Activated CD8-positive, alpha-beta memory T cell treated with anti-CD3 and anti-CD28 coated beads for 1 hour (primary cell): ENCODE measurements at regions not wholly inside any gene's neighbourhood (a gene's known extent, or its start where the extent isn't known, plus 50 kb on each side); places are given as distances from the start of the nearest gene placed in this dataset.
"Not testable (repeated sequence)": the region's sequence is repeated elsewhere in the genome, so short reads cannot be mapped to it uniquely, and the experiment has no call there.

Source experiments
- DNase-seq, 2 donors: peaks; one replicate each; pipeline ENCODE4 v3.0.0-alpha.2; 2020; ENCODE audit warnings: low read depth in 1 of 2; ENCODE audit errors: extremely low read depth in 1 of 2

- DNase-seq: no peak
Measured at GRCh38 chr1:209080170-209080781, 503.2 kb upstream of the CAMK1G start.

GRCh38 chr1:209086486-209087192, 496.9 kb upstream of the CAMK1G start:
- DNase-seq: no peak

GRCh38 chr1:209094384-209094783, 489.1 kb upstream of the CAMK1G start:
- DNase-seq: no peak

GRCh38 chr1:209095627-209096595, 487.6 kb upstream of the CAMK1G start:
- no peak for DNase-seq

- no peak for DNase-seq
Measured at GRCh38 chr1:209100460-209100859, 483.1 kb upstream of the CAMK1G start.

GRCh38 chr1:209101106-209101505, 482.4 kb upstream of the CAMK1G start:
- no peak for DNase-seq

- DNase-seq: no peak
Measured at GRCh38 chr1:209102120-209102519, 481.4 kb upstream of the CAMK1G start.

GRCh38 chr1:209102531-209102930, 481.0 kb upstream of the CAMK1G start:
- no peak for DNase-seq

GRCh38 chr1:209103092-209103491, 480.4 kb upstream of the CAMK1G start:
- no peak for DNase-seq

GRCh38 chr1:209104646-209105045, 478.9 kb upstream of the CAMK1G start:
- DNase-seq: no peak

GRCh38 chr1:209105701-209106100, 477.8 kb upstream of the CAMK1G start:
- no peak for DNase-seq

GRCh38 chr1:209106237-209106741, 477.2 kb upstream of the CAMK1G start:
- no peak for DNase-seq

GRCh38 chr1:209106861-209107260, 476.7 kb upstream of the CAMK1G start:
- DNase-seq: no peak

- DNase-seq: no peak
Measured at GRCh38 chr1:209107535-209107934, 476.0 kb upstream of the CAMK1G start.

GRCh38 chr1:209109001-209109785, 474.3 kb upstream of the CAMK1G start:
- no peak for DNase-seq

- no peak for DNase-seq
Measured at GRCh38 chr1:209113521-209113920, 470.0 kb upstream of the CAMK1G start.

- DNase-seq: no peak
Measured at GRCh38 chr1:209116705-209117104, 466.8 kb upstream of the CAMK1G start.

- DNase-seq: no peak
Measured at GRCh38 chr1:209123601-209124000, 459.9 kb upstream of the CAMK1G start.

GRCh38 chr1:209129091-209129490, 454.4 kb upstream of the CAMK1G start:
- DNase-seq: not testable (repeated sequence)

GRCh38 chr1:209130886-209131285, 452.6 kb upstream of the CAMK1G start:
- DNase-seq: no peak
